ENCODE measurements at regions not wholly inside any gene's neighbourhood (a gene's known extent, or its start where the extent isn't known, plus 50 kb on each side); places are given as distances from the start of the nearest gene placed in this dataset.

- in situ Hi-C loops (cut with HindIII; ENCODE audit: low sequenced_read_pairs): no loop called here
- DNase-seq (ENCODE audit: low spot score): no peak
Measured at GRCh38 chr20:37600486-37600885, 72.8 kb upstream of the BLCAP start.

GRCh38 chr20:37598575-37599342 lies 71.1 kb upstream of the BLCAP start:
- DNase-seq (ENCODE audit: low spot score): no peak
- in situ Hi-C loops (cut with HindIII; ENCODE audit: low sequenced_read_pairs): no loop called here

- in situ Hi-C loops (cut with HindIII; ENCODE audit: low sequenced_read_pairs): no loop called here
- DNase-seq (ENCODE audit: low spot score): no peak
Measured at GRCh38 chr20:37598100-37598543, 70.4 kb upstream of the BLCAP start.

- DNase-seq (ENCODE audit: low spot score): no peak
- in situ Hi-C loops (cut with HindIII; ENCODE audit: low sequenced_read_pairs): no loop called here
Measured at GRCh38 chr20:37596890-37597536, 69.3 kb upstream of the BLCAP start.

GRCh38 chr20:37596168-37596567 lies 68.5 kb upstream of the BLCAP start:
- DNase-seq (ENCODE audit: low spot score): no peak

GRCh38 chr20:37593710-37594109 lies 66.0 kb upstream of the BLCAP start:
- in situ Hi-C loops (cut with HindIII; ENCODE audit: low sequenced_read_pairs): no loop called here
- DNase-seq (ENCODE audit: low spot score): no peak

More at GRCh38 chr20:37596168-37596567, 68.5 kb upstream of the BLCAP start:
- in situ Hi-C loops (cut with HindIII; ENCODE audit: low sequenced_read_pairs): no loop called here

GRCh38 chr20:37590938-37591490 lies 63.3 kb upstream of the BLCAP start:
- in situ Hi-C loops (cut with HindIII; ENCODE audit: low sequenced_read_pairs): no loop called here
- DNase-seq (ENCODE audit: low spot score): no peak

- in situ Hi-C loops (cut with HindIII; ENCODE audit: low sequenced_read_pairs): no loop called here
- DNase-seq (ENCODE audit: low spot score): no peak
Measured at GRCh38 chr20:37586078-37586477, 58.4 kb upstream of the BLCAP start.

GRCh38 chr20:37584238-37584807 lies 56.6 kb upstream of the BLCAP start:
- in situ Hi-C loops (cut with HindIII; ENCODE audit: low sequenced_read_pairs): no loop called here
- no peak for DNase-seq (ENCODE audit: low spot score)

- DNase-seq (ENCODE audit: low spot score): no peak
- in situ Hi-C loops (cut with HindIII; ENCODE audit: low sequenced_read_pairs): no loop called here
Measured at GRCh38 chr20:37581246-37581645, 53.6 kb upstream of the BLCAP start.

GRCh38 chr20:37580069-37580468 lies 52.4 kb upstream of the BLCAP start:
- in situ Hi-C loops (cut with HindIII; ENCODE audit: low sequenced_read_pairs): no loop called here
- no peak for DNase-seq (ENCODE audit: low spot score)

GRCh38 chr20:37579106-37579505 lies 51.4 kb upstream of the BLCAP start:
- in situ Hi-C loops (cut with HindIII; ENCODE audit: low sequenced_read_pairs): no loop called here

GRCh38 chr20:37577981-37578380 lies 50.3 kb upstream of the BLCAP start:
- in situ Hi-C loops (cut with HindIII; ENCODE audit: low sequenced_read_pairs): no loop called here
- DNase-seq (ENCODE audit: low spot score): no peak

More at GRCh38 chr20:37579106-37579505, 51.4 kb upstream of the BLCAP start:
- no peak for DNase-seq (ENCODE audit: low spot score)
